ENCODE measurements at regions not wholly inside any gene's neighbourhood (a gene's known extent, or its start where the extent isn't known, plus 50 kb on each side); places are given as distances from the start of the nearest gene placed in this dataset.
A peak's percentile ranks its signal among the peaks of the same experiment; 100 is the strongest.
"Not testable (repeated sequence)": the region's sequence is repeated elsewhere in the genome, so short reads cannot be mapped to it uniquely, and the experiment has no call there.

GRCh38 chr2:145759228-145759915 is 1239.5 kb upstream of the ZEB2 start:
- DNase-seq (ENCODE audit: extremely low read depth, low read depth, low spot score) = no peak

DNA sequence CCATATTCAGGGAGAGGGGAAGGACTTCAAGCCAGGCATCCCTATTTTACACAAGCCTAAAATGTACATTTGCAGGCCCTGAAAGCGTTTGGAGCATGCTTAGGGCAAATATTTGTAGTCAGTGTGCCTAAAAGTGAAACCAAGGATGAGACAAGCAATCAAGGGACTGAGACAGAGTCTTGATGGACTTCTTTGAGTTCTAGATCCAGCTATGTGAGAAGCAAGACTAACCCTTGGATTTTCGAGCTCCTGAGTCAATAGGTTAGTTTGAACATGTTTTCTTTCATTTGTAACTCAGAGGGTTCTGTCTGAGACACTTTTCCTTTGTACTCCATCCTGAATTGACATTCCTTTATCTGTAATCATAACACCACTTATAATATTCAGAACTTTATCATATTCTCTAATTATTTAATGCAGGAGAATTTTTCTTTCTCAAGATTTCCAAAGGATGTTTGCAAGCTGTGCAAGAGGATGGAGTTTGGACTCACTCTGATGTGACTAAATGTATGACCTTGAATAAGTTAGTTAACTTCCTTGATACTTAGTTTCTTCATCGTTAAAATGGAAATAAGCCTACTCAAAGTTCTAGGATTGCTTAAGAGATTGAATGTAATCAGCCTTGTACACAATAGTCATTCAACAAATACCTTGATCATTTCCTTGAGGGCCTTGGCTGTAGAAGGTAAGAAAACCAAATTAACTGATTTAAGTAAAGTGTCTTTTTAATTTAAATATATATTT is 1237.8 kb upstream of the ZEB2 start:
- no peak for DNase-seq (ENCODE audit: extremely low read depth, low read depth, low spot score)

DNA sequence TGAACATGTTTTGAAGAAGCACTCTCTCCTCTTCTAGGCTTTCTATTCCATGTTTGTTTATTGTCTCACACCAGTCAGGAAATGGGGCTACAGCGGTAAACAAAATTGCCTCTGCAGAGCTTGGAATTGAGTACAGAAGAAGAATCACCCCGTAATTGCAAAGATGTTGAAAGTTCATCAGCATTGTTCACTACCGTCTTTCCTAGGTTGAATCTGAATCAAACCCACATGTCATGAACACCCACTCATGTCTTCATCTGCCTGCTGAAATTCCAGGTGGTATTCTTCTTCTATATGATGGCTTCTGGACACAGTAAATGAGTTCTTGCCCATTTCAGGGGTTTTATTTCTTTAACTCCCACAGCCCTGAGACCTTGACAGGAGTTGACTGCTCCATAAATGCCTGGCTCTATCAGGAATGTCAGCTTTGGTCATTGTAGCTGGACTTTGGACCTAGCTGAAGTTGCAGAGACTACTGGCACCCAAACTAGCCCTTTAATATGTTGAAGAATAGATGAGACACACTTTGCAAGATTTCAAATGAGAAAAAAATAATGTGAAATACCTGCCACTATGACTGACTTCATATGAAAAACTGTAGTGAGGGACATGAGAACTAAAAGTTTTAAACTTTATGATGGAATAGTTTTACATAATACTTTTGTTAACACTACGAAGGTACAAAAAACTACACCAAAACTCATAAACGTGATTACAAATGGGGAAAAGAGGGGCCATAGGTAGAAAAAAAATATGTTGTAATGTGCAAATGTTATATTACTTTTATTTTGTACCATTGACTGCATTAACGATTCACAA is 1235.3 kb upstream of the ZEB2 start:
- DNase-seq (ENCODE audit: extremely low read depth, low read depth, low spot score) = no peak

- no peak for DNase-seq (ENCODE audit: extremely low read depth, low read depth, low spot score)
Observed at GRCh38 chr2:145753966-145754365, 1234.0 kb upstream of the ZEB2 start.

GRCh38 chr2:145753041-145753608 is 1233.2 kb upstream of the ZEB2 start:
- DNase-seq (ENCODE audit: extremely low read depth, low read depth, low spot score) = no peak

DNA sequence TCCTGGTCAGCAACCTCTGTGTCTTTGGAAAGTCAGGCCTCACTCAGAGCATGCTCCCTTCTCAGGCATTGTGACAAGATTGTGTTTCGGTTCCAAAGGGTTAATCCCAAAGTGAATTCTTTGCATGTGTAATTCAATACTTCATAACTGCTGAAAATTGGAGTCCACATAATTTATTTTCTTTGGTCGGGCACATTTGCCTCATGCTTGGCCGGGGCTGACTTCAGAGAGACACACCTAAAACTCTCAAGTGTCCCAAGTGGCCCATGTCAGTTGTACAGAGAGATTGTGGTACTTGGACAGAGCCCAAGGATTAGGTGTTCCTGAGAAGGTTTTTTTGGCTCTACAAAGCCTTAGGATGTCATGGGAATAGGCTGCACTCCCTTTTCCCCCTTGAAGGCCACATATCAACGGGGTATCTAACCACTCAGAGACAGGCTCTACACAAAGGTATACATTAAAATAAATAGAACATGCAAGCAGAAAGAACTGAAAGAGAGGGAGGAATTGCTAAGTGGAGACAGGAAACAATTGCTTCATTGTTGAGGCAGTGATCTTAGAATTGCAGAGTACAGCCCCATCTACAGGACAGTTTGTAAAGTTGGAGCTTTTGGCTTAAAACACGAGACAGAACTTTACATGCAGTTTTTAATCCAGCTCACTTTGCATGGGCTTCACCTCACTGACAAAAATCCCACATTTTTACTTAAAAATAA is 1232.3 kb upstream of the ZEB2 start:
- peak; percentile 64 for DNase-seq (ENCODE audit: extremely low read depth, low read depth, low spot score)

- DNase-seq (ENCODE audit: extremely low read depth, low read depth, low spot score) = no peak
Observed at GRCh38 chr2:145751629-145752028, 1231.7 kb upstream of the ZEB2 start.

GRCh38 chr2:145751155-145751554 is 1231.2 kb upstream of the ZEB2 start:
- DNase-seq (ENCODE audit: extremely low read depth, low read depth, low spot score) = no peak

- DNase-seq (ENCODE audit: extremely low read depth, low read depth, low spot score) = no peak
Observed at GRCh38 chr2:145750612-145751011, 1230.7 kb upstream of the ZEB2 start.

DNA sequence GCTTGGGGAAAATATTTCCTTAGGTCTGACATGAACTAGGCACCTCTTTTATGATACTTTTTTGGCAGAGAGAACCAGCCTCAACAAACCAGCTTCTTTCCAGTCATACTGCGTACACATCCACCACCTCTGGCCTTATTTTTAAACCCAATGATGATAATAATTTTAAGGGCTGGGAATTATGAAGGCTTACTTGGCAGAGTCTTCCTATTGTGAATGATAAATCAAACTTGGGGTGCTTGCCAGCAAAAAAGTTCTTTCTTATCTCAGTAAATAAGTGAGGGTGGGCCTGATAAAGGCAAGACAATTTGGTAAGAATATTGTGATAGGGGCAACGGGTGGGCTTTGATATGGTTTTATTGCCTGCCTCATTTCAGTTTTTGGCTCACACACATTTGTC is 1230.2 kb upstream of the ZEB2 start:
- no peak for DNase-seq (ENCODE audit: extremely low read depth, low read depth, low spot score)

DNA sequence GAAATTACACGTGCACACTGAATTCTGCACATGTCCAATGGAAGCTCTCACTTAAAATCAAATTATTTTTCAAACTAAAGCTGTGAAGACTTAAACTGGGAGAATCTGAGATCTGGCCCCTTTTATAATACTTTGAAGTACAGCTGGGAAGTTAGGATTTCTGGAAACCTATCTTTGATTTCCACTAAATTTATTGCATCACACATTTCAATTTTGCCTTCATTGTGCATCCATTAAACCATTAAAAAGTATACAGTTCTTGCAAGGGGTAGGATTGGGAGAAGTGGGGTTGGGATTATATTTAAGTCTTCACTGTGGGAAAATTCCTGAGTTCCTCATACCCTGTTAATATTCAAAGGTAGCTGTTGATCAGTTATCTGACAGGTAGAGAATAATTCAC is 1229.6 kb upstream of the ZEB2 start:
- no peak for DNase-seq (ENCODE audit: extremely low read depth, low read depth, low spot score)

DNA sequence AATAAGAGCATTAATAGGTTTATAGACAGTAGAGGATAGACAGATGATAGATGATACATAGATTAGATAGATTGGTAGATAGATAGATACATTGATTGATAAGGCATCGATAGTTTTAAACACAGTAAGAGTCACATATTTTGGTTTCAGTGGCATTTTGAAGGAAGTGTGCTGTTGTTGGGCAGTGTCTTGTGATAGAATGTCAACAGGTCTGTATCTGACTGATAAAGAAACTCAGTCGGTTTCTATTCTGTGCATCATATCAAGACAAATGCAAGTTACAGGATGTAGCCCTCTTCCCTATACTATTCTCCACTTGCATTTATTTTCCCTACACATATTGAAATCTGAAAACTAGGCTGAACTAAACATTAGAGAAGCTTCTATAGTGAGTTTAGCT is 1229.0 kb upstream of the ZEB2 start:
- DNase-seq (ENCODE audit: extremely low read depth, low read depth, low spot score) = no peak

DNA sequence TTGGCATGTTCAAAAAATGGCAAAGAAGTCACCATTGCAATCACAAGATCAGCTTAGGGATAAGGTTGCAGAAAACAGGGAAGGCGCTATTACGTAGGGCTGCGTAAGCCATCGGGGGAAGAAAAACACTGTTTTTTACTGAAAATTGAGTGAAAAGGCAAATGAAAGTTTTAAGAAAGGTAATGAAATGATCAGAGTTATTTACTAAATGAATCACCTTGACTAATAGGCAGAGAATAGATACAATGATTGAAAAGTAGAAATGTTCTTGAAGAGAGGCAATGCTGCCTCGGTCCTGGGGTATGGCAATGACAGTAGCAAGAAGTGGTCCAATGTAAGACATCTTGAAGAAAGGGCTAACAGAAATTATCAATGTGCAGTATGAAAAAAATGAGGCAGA is 1227.8 kb upstream of the ZEB2 start:
- no peak for DNase-seq (ENCODE audit: extremely low read depth, low read depth, low spot score)

GRCh38 chr2:145745387-145745721 is 1225.4 kb upstream of the ZEB2 start:
- not testable (repeated sequence) for DNase-seq (ENCODE audit: extremely low read depth, low read depth, low spot score)

- no peak for DNase-seq (ENCODE audit: extremely low read depth, low read depth, low spot score)
Observed at GRCh38 chr2:145744541-145745386, 1224.8 kb upstream of the ZEB2 start.

GRCh38 chr2:145743011-145743410 is 1223.1 kb upstream of the ZEB2 start:
- no peak for DNase-seq (ENCODE audit: extremely low read depth, low read depth, low spot score)

GRCh38 chr2:145741636-145742035 is 1221.7 kb upstream of the ZEB2 start:
- no peak for DNase-seq (ENCODE audit: extremely low read depth, low read depth, low spot score)

GRCh38 chr2:145741181-145741580 is 1221.3 kb upstream of the ZEB2 start:
- no peak for DNase-seq (ENCODE audit: extremely low read depth, low read depth, low spot score)

DNA sequence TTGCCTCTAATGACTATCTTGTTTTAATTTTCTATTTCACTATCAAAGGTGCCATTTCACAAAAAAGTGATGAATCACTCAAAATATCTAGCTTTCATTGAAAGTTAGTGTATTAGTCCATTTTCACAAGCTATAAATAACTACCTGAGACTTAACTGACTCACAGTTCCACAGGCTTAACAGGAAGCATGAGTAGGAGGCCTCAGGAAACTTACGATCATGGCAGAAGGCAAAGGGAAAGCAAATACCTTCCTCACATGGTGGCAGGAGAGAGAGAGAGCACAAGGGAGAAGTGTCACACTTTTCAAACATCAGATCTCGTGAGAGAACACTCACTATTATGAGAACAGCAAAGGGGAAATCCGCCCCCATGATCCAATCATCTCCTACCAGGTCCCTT is 1220.4 kb upstream of the ZEB2 start:
- DNase-seq (ENCODE audit: extremely low read depth, low read depth, low spot score) = no peak

- DNase-seq (ENCODE audit: extremely low read depth, low read depth, low spot score) = no peak
Observed at GRCh38 chr2:145739681-145740080, 1219.8 kb upstream of the ZEB2 start.

Measured in glomerular endothelial cell (primary cell).